ENCODE measurements at regions not wholly inside any gene's neighbourhood (a gene's known extent, or its start where the extent isn't known, plus 50 kb on each side); places are given as distances from the start of the nearest gene placed in this dataset.

- TF ChIP-seq CTCF (IDR thresholded peaks at IDR 0.05; ENCODE audit: insufficient read depth, low read length, poor library complexity, severe bottlenecking): no peak
- no peak for TF ChIP-seq EZH2phosphoT487 (conservative IDR thresholded peaks at IDR 0.05; ENCODE audit: low read length)
Measured at GRCh38 chr13:67775359-67775758, 545.2 kb upstream of the PCDH9 start.
